GM13977 (cell line): ENCODE measurements at regions not wholly inside any gene's neighbourhood (a gene's known extent, or its start where the extent isn't known, plus 50 kb on each side); places are given as distances from the start of the nearest gene placed in this dataset.

Source experiments
- DNase-seq: peaks from one replicate; pipeline ENCODE4 v3.0.0; 2012; ENCODE audit warnings: low spot score
- in situ Hi-C: fragments of 300-500 bp; cut with MboI; formaldehyde crosslinking; loops from one replicate; pipeline ENCODE4 v1.12.0; 2022; ENCODE audit warnings: low sequenced_read_pairs, low pct_unique_long_range_greater_than_20kb, mixed read lengths, inconsistent platforms; ENCODE audit not compliant: unreplicated experiment
- TF ChIP-seq, protein P1 (sequence below): IDR thresholded peaks from 2 replicates; pipeline ENCODE4 v1.5.1; 2012; ENCODE audit warnings: mild to moderate bottlenecking, control low read depth; ENCODE audit not compliant: insufficient read depth; ENCODE audit errors: extremely low read depth, missing control alignments

DNA sequence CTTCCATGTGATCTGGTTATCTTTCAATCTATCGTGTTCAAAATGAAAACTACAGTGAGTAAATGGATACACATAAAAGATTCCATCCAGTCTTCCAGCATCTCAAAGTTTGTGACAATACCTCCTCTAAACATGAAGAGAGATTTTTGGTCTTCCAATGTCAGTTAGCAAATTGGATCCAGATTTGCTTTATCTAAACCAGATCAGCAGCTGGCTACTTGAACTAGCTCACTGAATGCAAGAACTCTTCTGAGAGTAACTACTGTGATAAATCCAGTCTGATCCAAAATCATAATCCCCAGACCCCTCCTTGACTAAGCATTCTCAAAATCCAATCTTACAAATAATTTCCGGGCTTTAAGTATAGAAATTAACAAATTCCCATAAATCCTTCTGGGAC lies 2177.9 kb upstream of the C9orf72 start:
- no peak for DNase-seq
- TF ChIP-seq, protein P1, sequence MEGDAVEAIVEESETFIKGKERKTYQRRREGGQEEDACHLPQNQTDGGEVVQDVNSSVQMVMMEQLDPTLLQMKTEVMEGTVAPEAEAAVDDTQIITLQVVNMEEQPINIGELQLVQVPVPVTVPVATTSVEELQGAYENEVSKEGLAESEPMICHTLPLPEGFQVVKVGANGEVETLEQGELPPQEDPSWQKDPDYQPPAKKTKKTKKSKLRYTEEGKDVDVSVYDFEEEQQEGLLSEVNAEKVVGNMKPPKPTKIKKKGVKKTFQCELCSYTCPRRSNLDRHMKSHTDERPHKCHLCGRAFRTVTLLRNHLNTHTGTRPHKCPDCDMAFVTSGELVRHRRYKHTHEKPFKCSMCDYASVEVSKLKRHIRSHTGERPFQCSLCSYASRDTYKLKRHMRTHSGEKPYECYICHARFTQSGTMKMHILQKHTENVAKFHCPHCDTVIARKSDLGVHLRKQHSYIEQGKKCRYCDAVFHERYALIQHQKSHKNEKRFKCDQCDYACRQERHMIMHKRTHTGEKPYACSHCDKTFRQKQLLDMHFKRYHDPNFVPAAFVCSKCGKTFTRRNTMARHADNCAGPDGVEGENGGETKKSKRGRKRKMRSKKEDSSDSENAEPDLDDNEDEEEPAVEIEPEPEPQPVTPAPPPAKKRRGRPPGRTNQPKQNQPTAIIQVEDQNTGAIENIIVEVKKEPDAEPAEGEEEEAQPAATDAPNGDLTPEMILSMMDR: no peak
- in situ Hi-C loops: no loop called here

DNA sequence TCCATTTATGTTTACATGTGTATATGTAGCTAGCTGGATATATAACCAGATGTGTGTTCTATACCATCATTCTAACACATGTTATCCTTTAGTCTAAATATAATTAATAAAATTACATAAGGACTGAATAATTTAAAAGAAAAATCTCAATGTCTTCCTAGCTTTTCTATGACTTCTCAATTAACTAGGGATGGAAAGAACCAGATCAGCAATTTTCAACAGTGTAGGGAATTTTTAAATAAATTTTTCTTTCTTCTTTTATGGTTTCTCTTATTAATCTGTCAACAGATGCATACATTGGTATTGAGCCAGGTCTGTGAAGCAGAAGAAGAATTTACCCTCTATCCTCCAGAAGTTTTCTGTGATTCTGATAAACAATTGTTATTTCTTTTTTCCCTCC lies 2180.4 kb upstream of the C9orf72 start:
- DNase-seq: no peak
- TF ChIP-seq, protein P1: no peak
- in situ Hi-C loops: no loop called here

DNA sequence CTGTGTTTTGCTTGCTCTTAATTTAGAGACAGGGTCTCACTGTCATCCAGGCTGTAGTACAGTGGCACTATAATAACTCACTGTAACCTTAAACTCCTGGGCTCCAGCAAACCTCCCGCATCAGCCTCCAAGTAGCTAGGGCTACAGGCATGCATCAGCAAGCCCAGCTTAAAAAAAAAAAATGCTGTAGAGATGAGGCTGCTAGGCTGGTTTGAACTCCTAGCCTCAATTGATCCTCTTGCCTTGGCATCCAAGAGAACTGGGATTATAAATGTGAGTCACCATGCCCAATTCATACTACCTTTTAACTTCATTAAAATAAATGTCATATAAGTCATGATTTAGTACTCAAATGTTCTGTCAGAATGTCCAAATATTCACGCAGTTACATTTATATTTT lies 2195.7 kb upstream of the C9orf72 start:
- no peak for DNase-seq
- TF ChIP-seq, protein P1: no peak
- in situ Hi-C loops: no loop called here

DNA sequence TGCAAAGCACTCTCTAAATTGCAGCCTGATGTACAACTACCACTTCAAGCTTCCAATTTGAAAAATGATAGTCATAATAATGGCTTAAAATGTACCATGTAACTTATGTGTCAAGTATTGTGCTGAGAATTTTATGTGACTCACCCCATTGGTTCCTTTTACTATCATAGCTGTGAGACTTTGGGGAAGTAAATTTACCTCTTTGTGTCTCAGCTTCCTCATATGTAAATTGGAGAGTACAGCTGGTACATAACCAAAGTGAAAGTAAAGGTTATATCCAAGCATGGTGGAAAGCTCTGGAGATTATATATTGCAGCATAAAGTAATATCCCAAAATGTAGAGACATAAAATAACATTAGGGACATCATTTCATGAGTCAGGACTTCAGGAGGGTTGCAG lies 2200.4 kb upstream of the C9orf72 start:
- in situ Hi-C loops: no loop called here
- TF ChIP-seq, protein P1: no peak
- DNase-seq: no peak

DNA sequence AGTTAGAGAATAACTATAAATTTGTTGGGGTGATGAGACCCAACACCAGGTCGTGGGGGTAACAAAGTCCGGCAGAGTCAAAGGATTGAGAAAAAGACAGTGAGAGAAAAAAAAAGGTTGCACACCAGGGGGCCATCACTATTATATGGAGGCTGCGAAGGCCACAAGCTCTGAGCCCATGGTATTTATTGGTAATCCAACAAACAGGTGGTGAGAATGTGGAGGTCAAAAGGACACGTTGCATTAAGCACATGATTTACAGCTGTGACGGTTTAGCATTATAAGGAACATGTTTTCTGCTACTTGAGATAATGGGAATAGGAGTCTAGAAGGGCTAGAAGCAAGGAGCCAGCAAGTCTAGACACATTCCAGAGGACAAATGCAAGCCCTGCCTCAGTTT lies 2202.2 kb upstream of the C9orf72 start:
- no peak for DNase-seq
- in situ Hi-C loops: no loop called here
- TF ChIP-seq, protein P1: no peak

DNA sequence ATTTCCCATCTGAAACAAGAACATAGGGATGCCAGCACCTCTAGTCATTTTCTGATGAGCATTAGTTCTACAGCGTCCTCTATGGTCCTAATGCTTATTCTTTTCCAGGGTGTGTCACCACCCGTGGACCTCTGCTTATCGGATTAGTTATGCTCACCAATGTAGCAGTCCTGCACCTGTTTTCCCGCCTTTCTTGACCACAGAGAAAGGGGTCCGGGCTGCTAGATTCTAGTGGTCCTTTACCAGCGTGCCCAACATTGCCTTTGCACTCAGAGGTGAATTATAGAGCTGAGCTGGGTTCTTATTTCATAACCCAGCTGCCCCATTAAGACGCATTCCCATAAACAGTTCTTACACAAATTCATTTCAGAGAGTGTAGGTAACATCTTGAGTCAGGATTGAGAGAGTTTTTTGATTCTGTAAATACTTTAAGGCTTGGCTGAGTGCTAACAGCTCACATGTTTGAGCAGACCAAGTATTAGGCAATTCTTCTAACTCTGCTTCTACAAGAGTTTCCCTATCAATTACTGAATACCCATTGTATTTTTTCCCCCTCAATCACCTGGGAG lies 2205.1 kb upstream of the C9orf72 start:
- in situ Hi-C loops: no loop called here
- no peak for DNase-seq
- TF ChIP-seq, protein P1: no peak

DNA sequence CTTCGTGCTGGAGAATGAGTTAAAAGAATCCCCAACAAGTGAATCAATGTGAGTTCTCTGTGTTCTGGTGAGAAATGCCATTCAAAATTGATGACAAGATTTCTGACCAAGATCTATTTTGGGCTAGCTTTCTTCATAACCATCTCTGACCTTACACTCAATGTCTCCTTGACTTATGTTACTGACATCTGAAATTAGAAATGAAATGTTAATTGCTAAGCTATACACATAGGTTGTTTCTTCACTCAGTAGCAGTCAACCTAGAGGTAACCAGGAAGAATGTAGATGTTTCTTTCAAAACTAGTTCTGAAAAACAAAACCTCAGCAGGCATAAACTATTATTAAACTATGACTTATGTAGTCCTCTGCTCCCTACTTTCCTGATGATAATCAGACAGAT lies 2220.7 kb upstream of the C9orf72 start:
- in situ Hi-C loops: no loop called here
- no peak for DNase-seq
- TF ChIP-seq, protein P1: no peak
